ENCODE measurements at regions not wholly inside any gene's neighbourhood (a gene's known extent, or its start where the extent isn't known, plus 50 kb on each side); places are given as distances from the start of the nearest gene placed in this dataset.
"Not testable (repeated sequence)": the region's sequence is repeated elsewhere in the genome, so short reads cannot be mapped to it uniquely, and the experiment has no call there.

DNA sequence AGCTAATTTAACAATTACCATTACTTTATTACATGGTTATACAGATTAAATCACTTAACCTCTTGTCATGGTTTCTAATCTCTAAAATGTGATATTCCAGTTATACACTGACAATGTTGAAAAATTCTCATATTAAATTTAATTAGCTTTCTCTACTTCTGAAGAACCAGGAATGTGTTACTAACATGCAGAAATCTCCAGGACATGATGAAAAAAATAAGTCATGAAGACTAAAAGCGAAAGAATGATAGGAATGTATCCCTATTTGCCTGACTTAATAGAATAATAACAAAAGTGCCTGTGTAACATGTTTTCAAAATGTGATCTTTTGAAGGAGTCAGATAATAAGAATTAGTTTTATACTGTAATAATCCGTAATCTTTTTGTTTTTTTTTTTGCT is 2823.7 kb upstream of the PCDH20 start:
- DNase-seq: no peak

DNA sequence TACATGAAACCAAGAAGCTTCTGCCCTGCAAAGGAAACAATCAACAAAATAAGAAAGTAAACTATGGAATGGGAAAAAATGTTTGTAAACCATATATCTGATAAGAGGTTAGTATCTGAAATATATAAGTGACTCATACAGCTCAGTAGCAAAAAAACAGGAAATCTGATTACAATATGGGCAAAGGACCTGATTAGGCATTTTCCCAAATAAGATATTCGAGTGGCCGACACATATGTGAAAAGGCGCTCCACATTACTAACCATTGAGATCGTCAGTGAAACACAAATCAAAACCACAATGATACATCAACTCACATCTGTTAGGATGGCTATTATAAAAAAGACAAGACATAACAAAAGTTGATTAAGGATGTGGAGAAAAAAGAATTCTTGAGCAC is 2818.6 kb upstream of the PCDH20 start:
- DNase-seq: no peak

DNA sequence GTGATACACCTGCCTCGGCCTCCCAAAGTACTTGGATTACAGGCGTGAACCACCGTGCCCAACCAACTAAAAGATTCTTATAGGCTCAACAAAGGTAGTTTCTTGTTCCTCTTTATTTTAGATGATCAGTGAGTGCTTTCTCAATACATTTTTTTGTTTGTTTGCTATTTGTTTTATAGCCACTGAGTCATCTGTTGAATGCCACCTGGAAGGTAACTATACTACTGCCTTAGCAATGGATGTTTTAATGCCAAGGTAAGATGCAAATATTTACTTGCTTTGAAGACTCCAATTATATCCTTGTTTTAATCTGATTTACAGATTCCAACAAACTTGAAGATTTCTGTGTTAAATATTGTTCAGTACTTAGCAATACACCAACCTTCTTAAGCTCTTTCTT is 2807.4 kb upstream of the PCDH20 start:
- DNase-seq: no peak

DNA sequence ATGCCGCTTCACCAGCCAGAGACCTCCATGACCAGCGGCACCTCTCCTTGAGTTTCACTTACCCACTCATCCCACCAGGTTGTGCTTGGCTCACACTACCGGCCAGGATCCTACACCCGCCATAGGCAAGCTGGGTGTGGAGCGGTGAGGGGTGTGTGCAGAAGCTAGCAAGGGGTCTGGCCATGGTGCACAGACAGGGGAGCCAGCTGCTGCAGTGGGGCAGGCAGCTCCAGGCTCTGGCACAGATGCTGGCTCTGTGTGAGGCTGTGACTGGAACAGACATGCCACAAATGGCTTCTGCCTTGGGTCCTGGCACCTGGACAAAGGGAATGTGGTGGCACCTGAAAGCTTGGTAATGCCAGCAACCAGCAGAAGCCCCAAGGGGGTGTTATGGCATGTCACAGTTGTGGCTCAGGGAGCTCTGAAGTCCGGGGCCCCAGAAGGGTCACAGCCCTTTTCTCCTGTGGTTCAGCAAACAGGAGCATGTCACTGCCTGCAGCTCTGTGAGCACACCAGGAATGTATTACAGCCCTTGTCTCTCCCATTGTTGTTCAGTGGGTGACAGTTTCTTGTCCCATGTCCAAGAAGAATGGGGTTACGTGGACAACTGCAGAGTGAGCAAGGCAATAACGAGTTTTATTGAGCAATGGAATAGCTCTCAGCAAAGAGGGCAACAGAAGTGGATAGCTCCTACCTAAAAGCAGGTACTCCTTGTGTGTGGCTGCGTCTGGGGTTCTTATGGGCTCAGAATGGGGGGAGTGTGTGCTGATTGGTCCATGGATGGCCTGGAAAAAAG is 2791.0 kb upstream of the PCDH20 start:
- no peak for DNase-seq

DNA sequence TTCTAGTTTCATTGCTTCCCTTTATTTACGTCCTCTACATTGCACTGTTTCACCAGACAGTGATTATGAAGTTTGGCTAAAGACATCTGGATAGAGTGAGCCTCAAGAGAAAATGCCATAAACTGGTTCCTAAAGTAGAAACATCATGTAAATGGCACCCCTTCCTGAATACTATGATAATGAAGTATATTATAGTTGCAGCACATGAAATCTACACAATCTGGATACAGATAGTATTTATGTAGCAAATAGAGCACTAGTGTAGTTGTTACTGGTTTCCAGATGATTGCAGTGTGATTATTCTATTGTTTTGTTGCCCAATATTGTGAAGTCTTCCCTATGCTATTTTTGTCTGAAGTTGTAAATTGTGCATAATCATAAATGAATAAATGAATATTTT is 2786.9 kb upstream of the PCDH20 start:
- no peak for DNase-seq

DNA sequence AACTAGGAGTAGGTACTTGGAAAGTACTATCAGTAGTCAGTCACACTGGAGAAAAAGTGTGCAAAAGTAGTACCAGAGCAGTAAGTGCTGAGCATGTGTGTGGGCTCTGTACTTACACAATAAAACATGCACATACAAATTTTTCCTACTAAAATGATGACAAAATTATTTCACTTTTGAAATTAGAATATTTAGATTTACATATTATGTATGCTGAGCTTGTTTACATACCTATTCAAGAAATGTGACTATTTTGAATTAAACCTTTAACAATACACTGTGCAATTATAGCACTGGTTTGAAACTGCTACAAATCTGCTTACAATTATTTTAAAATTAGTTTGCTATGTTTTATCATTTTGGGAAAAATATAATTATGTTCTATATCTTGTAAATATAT is 2781.6 kb upstream of the PCDH20 start:
- DNase-seq: no peak

DNA sequence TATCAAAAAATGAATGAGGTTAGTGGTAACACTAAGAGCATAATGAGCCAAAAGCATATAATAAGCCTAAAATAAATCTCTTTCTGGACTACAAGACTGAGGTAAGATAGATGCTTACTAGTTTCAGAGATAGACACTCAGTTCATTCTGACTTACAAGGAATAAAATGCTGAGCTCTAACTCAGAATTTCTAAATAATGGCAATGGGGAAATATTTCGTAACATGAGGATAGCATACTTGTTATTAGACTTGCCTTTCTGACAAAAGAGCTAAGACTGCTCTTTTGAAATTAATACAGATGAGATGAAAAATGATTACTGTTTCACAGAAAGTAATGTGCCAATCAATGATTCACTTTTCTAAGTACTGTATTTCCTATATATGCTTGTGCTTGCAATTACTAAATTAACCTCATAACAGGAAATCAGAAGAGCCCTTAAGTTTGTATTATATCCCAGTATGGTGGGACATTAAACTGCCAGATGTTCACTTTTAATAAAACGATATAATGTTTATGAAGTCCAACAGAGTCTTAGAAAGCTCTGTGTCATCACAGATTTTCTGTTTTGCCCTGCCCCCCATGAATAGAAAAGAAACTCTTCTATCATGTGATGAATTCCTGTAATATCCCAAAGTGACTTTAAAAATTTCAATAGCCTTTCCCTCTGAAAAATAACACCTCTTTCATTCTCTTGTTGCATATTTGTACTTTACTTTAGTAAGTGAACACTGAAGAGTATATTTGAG is 2771.0 kb upstream of the PCDH20 start:
- DNase-seq: no peak

DNA sequence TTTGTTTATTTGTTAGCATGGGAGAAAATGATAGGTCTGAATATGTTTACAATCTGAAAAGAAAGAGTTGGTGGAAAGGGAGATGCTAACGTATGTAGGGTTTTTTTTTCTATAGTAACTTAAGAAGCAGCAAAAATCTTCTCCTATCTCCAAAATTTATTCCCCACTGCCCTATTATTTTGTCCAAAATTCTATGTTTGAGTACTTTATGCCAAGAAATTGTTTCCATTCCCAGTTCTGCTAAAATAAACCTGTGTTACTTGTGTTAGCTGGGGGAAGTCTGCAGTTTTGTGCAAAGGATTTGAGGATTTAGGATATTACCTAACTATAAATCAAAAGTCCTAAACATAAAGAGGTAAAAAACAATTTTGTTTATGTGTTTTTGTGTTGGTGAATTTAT is 2770.4 kb upstream of the PCDH20 start:
- no peak for DNase-seq

DNA sequence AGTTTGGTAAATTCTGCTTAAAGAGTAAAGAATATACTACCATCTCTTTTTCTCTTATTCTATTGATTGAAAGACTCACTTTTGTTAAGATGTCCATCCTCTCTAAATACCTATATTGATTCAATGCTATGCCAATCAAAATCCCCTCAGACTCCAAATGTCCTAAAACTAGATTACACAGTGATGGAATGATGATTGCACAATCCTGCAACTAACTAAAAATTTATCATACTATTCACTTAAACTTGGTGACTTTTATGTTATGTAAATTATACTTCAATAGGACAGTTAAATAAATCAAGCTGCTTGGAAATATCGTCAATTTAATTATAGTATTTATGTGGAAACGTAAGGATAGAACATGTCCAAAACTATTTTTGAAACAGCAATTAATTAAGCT is 2765.1 kb upstream of the PCDH20 start:
- DNase-seq: no peak

DNA sequence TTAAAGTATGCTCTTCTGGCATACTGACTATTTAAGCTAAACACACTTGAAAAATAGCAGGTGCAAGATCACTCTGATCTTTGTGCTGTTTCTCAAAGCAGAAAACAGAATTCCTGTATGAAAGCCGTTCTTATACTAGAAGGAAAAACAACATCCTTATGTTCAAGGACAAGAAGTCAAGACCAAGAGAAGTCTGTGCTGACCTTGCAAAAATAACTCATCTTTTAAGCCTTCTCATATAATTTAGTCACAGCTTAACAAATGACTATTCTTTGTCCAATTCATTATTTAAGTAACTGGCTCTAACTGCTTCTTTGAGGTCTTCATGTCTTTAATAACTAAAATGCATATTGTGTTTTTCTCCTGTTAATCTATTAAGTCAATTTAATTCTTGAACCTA is 2750.2 kb upstream of the PCDH20 start:
- DNase-seq: no peak

DNA sequence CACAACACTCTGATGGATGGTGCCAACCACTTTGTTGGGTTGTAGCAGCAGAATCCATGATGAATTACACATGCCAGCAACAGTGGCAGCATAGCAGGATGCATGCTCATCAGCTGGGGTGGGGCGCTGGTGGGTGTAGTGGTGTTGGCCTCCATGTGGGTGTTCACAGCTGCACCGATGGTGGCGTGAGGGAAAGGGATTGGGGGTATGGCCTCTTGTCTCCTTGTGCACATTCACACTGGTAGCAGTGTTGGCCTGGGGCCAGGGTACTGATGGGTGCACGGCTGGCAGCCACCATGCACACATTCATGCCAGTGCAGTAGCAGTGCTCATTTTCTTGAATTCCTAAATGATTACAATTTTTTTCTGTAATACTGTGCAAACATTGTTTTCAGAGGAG is 2748.8 kb upstream of the PCDH20 start:
- no peak for DNase-seq

DNA sequence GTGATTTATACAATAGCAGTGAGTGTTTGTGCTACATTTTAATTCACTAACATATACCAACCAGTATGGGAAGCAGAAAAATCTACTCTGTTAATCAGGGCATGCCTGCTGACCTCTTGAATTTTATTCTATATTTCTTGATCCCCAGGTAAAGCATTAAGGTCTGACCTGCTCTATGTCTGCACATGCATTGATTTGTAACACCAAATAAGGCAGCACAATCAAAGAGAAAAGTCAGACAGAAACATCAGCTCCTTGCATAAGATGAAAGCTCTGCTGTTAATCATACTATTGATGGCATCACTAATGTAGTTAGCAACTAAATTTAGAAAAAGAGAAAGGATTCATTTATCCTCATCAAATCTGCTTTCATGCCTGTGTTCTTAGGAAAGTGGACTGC is 2744.8 kb upstream of the PCDH20 start:
- no peak for DNase-seq

DNA sequence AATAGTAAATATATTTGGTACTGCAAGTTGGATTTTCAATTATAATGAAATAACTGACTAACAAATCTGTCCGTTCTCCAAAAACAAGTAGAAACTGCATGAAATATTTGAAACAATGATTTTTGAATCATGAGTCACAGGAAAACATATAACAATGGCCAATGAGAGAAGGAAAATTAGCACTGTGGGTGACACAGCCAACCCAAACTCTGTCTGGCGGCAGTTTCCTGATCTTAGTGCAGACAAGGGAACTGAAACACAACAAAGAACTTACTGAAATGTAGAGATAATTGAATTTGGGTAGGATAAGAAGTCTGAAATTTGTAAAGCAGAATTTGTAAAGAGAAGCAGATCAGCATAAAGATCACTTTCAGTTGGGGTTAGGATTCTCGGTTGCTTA is 2743.3 kb upstream of the PCDH20 start:
- no peak for DNase-seq

DNA sequence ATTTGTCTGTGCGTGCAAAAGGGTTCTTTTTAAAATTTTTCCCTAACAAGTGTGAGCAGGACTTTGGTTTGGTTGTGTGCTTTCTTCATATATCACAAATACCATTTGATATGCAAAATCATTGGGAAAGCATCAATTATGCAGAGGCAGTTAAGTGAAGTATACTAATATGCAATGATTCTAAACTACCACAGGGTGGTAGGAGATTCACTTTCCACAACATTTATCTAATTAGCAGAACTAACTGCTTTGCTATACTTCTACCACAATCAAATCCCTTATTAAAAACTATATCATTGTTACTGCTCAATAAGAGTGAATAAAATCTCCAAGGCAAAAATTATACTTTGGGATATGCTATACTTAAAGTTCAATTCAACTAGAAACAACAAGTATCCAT is 2738.9 kb upstream of the PCDH20 start:
- no peak for DNase-seq

DNA sequence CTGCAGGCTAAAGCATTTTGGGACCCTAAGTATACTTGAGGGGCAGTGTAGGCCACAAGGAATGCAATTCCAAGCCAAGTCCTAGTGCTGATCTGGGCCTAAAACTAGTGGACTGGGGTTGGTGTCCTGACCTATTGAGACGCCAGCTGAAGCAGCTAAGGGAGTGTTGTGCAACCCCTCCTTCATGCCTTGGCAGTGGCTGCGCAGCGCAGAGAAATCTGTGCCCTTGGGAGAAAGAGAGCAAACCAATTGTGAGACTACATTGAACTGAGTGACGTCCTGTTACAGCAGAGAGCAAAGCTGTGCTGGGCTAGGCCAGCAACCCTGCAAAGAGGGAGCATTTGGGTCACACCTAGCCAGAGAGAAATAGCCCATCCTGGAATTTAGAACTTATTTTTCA is 2715.0 kb upstream of the PCDH20 start:
- no peak for DNase-seq

DNA sequence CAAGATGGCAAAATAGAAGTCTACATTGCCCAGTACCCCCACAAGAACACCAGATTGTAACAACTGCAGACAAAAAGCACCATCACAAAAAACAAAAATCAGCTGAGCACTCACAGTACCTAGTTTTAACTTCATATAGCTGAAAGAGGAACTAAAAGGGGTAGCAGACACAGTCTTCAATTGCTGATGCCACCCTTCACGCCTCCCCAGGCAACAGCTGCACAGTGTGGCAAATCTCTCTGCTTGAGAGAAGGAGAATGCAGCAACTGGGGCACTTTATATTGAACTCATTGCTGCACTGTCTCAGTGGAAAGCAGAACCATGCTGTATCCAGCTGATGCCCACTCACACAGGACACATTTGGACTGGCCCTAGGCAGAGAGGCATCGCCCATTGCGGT is 2714.5 kb upstream of the PCDH20 start:
- DNase-seq: no peak

DNA sequence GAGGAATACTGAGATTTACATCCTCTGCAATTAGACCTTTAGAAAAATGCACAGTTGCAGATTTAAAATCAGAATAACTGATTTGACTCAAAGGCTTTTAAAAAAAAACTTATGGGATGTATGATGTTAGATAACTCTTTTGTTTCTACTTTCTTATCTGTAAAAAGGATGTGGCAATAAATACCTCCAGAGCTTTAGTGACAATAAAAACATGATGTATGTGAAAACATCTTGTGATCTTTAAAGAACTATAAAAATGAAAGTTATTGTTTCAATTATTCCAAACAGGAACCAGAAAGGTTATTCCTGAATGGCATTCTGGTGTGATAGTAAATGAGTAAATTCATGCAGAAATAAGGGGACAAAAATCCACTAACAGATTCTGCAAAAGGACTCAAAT is 2712.2 kb upstream of the PCDH20 start:
- DNase-seq: no peak

DNA sequence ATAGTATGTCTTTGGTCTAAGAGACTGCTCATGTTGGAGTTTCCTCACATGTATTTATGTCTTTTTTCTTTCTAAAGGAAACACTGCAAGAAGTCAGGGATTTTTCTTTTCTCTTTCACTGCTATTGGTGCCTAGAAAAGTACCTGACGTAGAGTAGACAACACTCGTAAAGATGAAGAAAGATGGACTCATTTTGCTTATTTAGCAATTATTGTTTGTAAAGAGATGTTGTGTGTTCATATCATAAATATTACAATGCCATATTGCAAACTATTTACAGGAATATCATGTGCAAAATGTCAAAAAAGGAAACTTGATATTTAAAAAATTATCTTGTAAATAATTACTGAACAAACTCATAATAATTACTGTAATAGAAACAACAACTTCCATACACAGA is 2711.5 kb upstream of the PCDH20 start:
- DNase-seq: no peak

DNA sequence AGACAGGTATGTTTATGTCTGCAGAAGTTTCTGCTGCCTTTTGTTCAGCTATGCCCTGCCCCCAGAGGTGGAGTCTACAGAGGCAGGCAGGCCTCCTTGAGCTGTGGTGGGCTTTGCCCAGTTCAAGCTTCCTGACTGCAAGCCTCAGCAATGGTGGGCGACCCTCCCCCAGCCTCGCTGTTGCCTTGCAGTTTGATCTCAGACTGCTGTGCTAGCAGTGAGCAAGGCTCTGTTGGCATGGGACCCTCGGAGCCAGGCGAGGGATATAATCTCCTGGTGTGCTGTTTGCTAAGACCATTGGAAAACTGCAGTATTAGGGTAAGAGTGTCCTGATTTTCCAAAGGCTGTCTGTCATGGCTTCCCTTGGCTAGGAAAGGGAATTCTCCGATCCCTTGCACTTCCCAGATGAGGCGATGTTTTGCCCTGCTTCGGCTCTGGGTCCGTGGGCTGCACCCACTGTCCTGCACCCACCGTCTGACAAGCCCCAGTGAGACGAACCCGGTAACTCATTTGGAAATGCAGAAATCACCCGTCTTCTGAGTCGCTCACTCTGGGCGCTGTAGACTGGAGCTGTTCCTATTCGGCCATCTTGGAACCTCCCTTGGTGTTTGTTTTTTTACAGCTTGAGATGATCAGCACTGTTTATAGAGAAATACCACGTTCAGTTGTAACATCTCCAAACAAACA is 2705.5 kb upstream of the PCDH20 start:
- not testable (repeated sequence) for DNase-seq

DNA sequence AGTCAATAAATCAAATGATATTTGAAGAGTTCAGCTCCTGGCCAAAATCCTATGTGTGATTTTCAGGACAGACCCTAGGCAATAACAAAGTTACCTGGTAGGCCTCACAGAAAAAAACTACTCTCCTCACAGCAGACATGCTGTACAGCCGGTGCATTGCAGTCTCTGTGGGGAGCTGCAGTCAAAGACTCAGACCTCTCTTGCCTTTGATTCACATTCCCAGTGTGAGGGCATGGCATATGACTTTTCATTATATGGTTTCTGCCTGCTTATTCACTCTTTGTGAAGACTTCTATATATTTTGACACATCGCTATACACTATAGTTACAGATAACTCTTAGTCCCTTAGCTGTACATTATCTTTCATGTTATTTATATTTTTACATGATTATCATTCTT is 2684.3 kb upstream of the PCDH20 start:
- DNase-seq: no peak

DNA sequence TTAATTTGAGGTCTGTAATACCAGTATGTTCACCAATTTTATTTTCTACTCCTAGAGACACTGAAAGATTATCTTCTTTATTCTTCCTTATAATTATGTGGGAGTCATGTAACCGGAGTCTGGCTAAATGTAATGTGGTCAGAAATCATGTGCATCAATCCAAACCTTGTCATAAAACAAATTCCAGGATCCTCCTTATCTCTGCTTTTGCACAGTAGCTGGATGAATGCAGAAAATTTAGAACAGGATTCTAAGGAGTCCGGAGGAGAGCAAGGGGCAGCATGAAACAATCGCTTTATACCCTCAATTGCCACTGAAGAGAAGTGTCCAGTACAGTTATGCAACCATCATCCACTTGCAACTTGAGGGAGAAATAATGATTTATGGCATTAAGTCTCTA is 2674.7 kb upstream of the PCDH20 start:
- DNase-seq: no peak

DNA sequence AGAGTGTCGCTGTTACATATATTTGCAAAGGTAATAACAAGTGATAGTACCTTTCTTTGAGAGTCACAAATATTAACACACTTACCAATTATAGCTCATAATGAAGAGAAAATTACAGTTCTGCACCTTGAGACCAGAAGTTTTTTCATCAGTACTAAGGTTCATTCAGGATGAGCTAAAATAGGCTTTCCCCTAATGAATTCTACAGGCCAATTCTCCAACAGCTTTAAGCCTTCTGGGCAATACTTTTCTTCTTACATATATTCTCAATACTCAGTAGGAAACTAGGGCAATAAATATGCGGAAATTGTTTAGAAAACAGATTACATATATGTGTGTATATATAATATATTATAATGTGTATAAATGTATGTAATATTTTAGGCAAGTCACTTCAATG is 2672.8 kb upstream of the PCDH20 start:
- no peak for DNase-seq

DNA sequence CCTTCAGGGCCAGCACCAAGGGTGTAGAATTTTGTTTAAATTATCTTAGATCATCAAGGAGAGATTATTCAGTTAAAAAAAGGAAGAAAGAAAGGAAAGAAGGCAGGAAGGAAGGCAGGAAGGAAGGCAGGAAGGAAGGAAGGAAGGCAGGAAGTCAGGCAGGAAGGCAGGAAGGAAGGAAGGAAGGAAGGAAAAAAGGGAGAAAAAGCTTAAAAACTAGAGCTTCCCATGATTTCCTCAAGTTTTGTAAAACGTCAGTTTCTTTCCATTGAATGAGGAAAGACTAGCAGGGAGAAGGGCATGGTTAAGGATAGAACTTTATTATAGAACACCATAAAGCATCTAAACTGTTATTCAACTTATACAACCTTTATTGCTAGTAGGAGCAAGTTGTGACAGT is 2672.0 kb upstream of the PCDH20 start:
- no peak for DNase-seq

DNA sequence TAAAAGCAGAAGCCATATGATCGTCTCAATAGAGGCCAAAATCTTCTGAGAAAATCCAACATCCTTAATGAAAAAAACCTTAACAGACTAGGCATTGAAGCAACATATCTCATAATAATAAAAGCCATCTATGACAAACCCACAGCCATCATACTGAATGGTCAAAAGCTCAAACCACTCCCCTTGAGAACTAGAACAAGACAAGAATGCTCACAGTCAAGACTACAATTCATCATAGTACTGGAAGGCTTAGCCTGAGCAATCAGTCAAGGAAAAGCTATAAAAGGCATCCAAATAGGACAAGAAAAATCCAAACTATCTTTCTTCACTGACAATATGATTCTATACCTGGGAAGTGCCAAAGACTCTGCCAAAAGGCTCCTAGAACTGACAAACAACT is 2668.2 kb upstream of the PCDH20 start:
- no peak for DNase-seq

Data from DMS153 (cell line).